GM12878 (cell line): ENCODE measurements at regions not wholly inside any gene's neighbourhood (a gene's known extent, or its start where the extent isn't known, plus 50 kb on each side); places are given as distances from the start of the nearest gene placed in this dataset.
A peak's percentile ranks its signal among the peaks of the same experiment; 100 is the strongest.

Source experiments
- EZH2 ChIP-seq: IDR thresholded peaks from 2 replicates; pipeline ENCODE4 v1.6.1; 2012; ENCODE audit warnings: low read depth, mild to moderate bottlenecking, control low read depth, inconsistent platforms, low read length, borderline replicate concordance; ENCODE audit not compliant: control insufficient read depth
- IKZF2 ChIP-seq, 2 experiments: fragments of 450-650 bp; IDR thresholded peaks; 2 replicates each; pipeline ENCODE4 v1.6.1; 2017; ENCODE audit warnings: mild to moderate bottlenecking in 2 of 2, moderate library complexity in 2 of 2
- IRF4 ChIP-seq: IDR thresholded peaks from 2 replicates; pipeline ENCODE4 v1.6.1; 2011; ENCODE audit warnings: low read depth, low read length
- MEF2B ChIP-seq: fragments of 450-650 bp; IDR thresholded peaks from 2 replicates; pipeline ENCODE4 v1.6.1; 2018; ENCODE audit warnings: mild to moderate bottlenecking, moderate library complexity; ENCODE audit not compliant: partially characterized antibody, poor library complexity, severe bottlenecking
- MXI1 ChIP-seq: fragments of 150-350 bp; IDR thresholded peaks from 2 replicates; pipeline ENCODE4 v1.6.1; 2011; ENCODE audit warnings: low read depth, mild to moderate bottlenecking, inconsistent platforms, low read length, improper control_type of control experiment
- NFIC ChIP-seq: IDR thresholded peaks from 2 replicates; pipeline ENCODE4 v1.6.1; 2012; ENCODE audit warnings: low read depth, mild to moderate bottlenecking, inconsistent platforms, low read length, moderate library complexity
- NFXL1 ChIP-seq: fragments of 450-650 bp; IDR thresholded peaks from 2 replicates; pipeline ENCODE4 v1.6.1; 2017; ENCODE audit warnings: antibody characterized with exemption, mild to moderate bottlenecking, borderline replicate concordance
- NR2F1 ChIP-seq: fragments of 450-650 bp; conservative IDR thresholded peaks from 2 replicates; pipeline ENCODE4 v1.6.1; 2017; ENCODE audit warnings: mild to moderate bottlenecking
- RUNX3 ChIP-seq: IDR thresholded peaks from 2 replicates; pipeline ENCODE4 v1.6.1; 2012; ENCODE audit warnings: low read length, inconsistent platforms
- SIN3A ChIP-seq: IDR thresholded peaks from 2 replicates; pipeline ENCODE4 v1.6.1; 2012; ENCODE audit warnings: low read depth, low read length, improper control_type of control experiment
- ZNF217 ChIP-seq: fragments of 450-650 bp; IDR thresholded peaks from 2 replicates; pipeline ENCODE4 v1.6.1; 2017; ENCODE audit warnings: antibody characterized with exemption, mild to moderate bottlenecking
- TF ChIP-seq, protein P1 (sequence below): fragments of 450-650 bp; IDR thresholded peaks from 2 replicates; pipeline ENCODE4 v1.6.1; 2018; ENCODE audit warnings: borderline replicate concordance, mild to moderate bottlenecking; ENCODE audit not compliant: partially characterized antibody

DNA sequence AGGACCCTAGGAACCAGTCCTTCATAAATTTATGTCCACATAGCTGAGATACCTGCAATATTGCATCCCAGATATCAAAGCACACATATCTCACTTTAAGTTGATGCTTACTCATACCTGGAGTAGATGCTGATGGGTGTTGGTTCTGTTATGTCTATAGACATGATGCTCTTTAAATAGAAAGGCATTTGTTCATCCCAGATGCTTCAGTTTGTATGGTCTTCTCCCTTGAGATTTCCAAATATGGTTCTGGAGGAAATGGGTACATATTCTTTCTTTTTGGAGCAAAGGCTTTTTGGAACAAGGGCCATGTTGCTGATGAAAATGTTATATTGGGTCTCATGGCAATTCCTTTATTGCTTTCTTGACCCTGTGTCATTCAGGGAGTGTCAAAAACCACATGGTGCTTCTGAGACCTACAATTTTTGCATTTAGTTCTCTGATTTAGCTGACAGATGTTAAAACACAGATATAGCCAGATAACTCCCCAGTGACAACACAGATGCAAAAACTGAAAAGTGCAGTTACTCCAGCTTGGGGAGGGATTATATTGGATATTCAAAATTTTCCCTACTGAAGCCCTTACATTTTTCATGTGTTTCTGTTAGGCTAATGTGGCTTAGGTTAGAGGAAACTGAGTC, 211.4 kb downstream of the KCNRG start (continued):
- TF ChIP-seq, protein P1, sequence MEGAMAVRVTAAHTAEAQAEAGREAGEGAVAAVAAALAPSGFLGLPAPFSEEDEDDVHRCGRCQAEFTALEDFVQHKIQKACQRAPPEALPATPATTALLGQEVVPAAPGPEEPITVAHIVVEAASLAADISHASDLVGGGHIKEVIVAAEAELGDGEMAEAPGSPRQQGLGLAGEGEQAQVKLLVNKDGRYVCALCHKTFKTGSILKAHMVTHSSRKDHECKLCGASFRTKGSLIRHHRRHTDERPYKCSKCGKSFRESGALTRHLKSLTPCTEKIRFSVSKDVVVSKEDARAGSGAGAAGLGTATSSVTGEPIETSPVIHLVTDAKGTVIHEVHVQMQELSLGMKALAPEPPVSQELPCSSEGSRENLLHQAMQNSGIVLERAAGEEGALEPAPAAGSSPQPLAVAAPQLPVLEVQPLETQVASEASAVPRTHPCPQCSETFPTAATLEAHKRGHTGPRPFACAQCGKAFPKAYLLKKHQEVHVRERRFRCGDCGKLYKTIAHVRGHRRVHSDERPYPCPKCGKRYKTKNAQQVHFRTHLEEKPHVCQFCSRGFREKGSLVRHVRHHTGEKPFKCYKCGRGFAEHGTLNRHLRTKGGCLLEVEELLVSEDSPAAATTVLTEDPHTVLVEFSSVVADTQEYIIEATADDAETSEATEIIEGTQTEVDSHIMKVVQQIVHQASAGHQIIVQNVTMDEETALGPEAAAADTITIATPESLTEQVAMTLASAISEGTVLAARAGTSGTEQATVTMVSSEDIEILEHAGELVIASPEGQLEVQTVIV, result no peak
- TF ChIP-seq NFXL1, result no peak
- peak; percentile 89 for TF ChIP-seq IRF4
- no peak for TF ChIP-seq EZH2
- TF ChIP-seq IKZF2 (IDR thresholded peaks at IDR 0.05), result peak in 1 of 2 experiments; percentile 20; a peak in 1 of 4 replicates
- peak; percentile 31 for TF ChIP-seq MEF2B
- TF ChIP-seq NR2F1, result 0 out of 2 replicates have a peak, but pooled peaks have one; percentile 19
- TF ChIP-seq SIN3A, result no peak
- 0 out of 2 replicates have a peak, but pooled peaks have one; percentile 22 for TF ChIP-seq ZNF217
- peak; percentile 76 for TF ChIP-seq RUNX3
- TF ChIP-seq NFIC, result peak; percentile 94
- no peak for TF ChIP-seq MXI1
